Osteoblast (primary cell): ENCODE measurements at regions not wholly inside any gene's neighbourhood (a gene's known extent, or its start where the extent isn't known, plus 50 kb on each side); places are given as distances from the start of the nearest gene placed in this dataset.

Experiments used
- DNase-seq: peaks from one replicate; pipeline ENCODE4 v3.0.0; 2011; ENCODE audit warnings: low spot score, mixed read lengths; ENCODE audit not compliant: insufficient read length; ENCODE audit errors: missing footprints
- H2AFZ ChIP-seq: 2 replicates; pipeline ENCODE4 v1.6.0; 2011; ENCODE audit warnings: mild to moderate bottlenecking, low read length
- H3K27ac ChIP-seq: 2 replicates; pipeline ENCODE4 v1.5.1; 2011; ENCODE audit warnings: mild to moderate bottlenecking, low read depth, low read length, moderate library complexity
- H3K27me3 ChIP-seq: 2 replicates; pipeline ENCODE4 v1.6.0; 2012; ENCODE audit warnings: mild to moderate bottlenecking, control low read depth, inconsistent platforms, low read length, moderate library complexity; ENCODE audit not compliant: insufficient read depth
- H3K36me3 ChIP-seq: 2 replicates; pipeline ENCODE4 v1.5.1; 2011; ENCODE audit warnings: mild to moderate bottlenecking, low read length, control low read depth, moderate library complexity; ENCODE audit not compliant: insufficient read depth
- H3K4me1 ChIP-seq: 2 replicates; pipeline ENCODE4 v1.5.1; 2011; ENCODE audit warnings: mild to moderate bottlenecking, low read length, control low read depth, moderate library complexity; ENCODE audit not compliant: insufficient read depth
- H3K4me2 ChIP-seq: 2 replicates; pipeline ENCODE4 v1.6.0; 2011; ENCODE audit warnings: mild to moderate bottlenecking, low read length; ENCODE audit not compliant: insufficient read depth
- H3K4me3 ChIP-seq: fragments of 200-600 bp; sonication (generic); 3 replicates; pipeline ENCODE4 v1.5.1; 2012; ENCODE audit warnings: mild to moderate bottlenecking, low read length, inconsistent platforms; ENCODE audit not compliant: insufficient read depth
- H3K79me2 ChIP-seq: 2 replicates; pipeline ENCODE4 v1.6.0; 2012; ENCODE audit warnings: mild to moderate bottlenecking, low read length, control low read depth, inconsistent platforms; ENCODE audit not compliant: insufficient read depth
- H3K9me3 ChIP-seq: 2 replicates; pipeline ENCODE4 v1.5.1; 2011; ENCODE audit warnings: low read depth, low read length, control low read depth
- H4K20me1 ChIP-seq: 2 replicates; pipeline ENCODE4 v1.6.0; 2012; ENCODE audit warnings: mild to moderate bottlenecking, low read length, control low read depth; ENCODE audit not compliant: insufficient read depth
- CTCF ChIP-seq: IDR thresholded peaks from 2 replicates; pipeline ENCODE4 v1.5.1; 2011; ENCODE audit warnings: mild to moderate bottlenecking, low read depth, low read length, moderate library complexity; ENCODE audit errors: extremely low read depth

- Histone ChIP-seq H3K27me3 (no peaks in the 10 kb centered on the region), H3K36me3 (no peaks in the 10 kb centered on the region)
Observed at GRCh38 chr3:6438031-6438430, 422.9 kb upstream of the GRM7 start.

GRCh38 chr3:6439226-6439625 is 421.7 kb upstream of the GRM7 start:
- Histone ChIP-seq H2AFZ (no peak overlapping the region), H4K20me1 (no peaks in the 10 kb centered on the region), H3K27ac (no peak overlapping the region), H3K4me2 (no peak overlapping the region), H3K4me3 (no peak overlapping the region), H3K9me3 (peaks cover 2% of the 10 kb centered on the region), H3K36me3 (no peaks in the 10 kb centered on the region), H3K27me3 (no peaks in the 10 kb centered on the region), H3K4me1 (no peaks in the 10 kb centered on the region), H3K79me2 (no peaks in the 10 kb centered on the region)
- no peak for TF ChIP-seq CTCF
- DNase-seq, result no peak

More at GRCh38 chr3:6438031-6438430, 422.9 kb upstream of the GRM7 start:
- H3K4me3 ChIP-seq, result no peak overlapping the region
- no peaks in the 10 kb centered on the region for H3K79me2 ChIP-seq
- peaks cover 2% of the 10 kb centered on the region for H3K9me3 ChIP-seq
- no peak for TF ChIP-seq CTCF
- no peaks in the 10 kb centered on the region for H3K4me1 ChIP-seq
- H2AFZ ChIP-seq, result no peak overlapping the region
- no peak for DNase-seq
- H4K20me1 ChIP-seq, result no peaks in the 10 kb centered on the region
- H3K27ac ChIP-seq, result no peak overlapping the region
- no peak overlapping the region for H3K4me2 ChIP-seq

GRCh38 chr3:6439824-6440223 is 421.1 kb upstream of the GRM7 start:
- H2AFZ ChIP-seq, result no peak overlapping the region
- no peaks in the 10 kb centered on the region for H3K4me1 ChIP-seq
- no peaks in the 10 kb centered on the region for H3K79me2 ChIP-seq
- H3K36me3 ChIP-seq, result no peaks in the 10 kb centered on the region
- H3K27me3 ChIP-seq, result no peaks in the 10 kb centered on the region
- peaks cover 2% of the 10 kb centered on the region for H3K9me3 ChIP-seq
- DNase-seq, result no peak
- no peak overlapping the region for H3K27ac ChIP-seq
- TF ChIP-seq CTCF, result no peak
- no peak overlapping the region for H3K4me2 ChIP-seq
- no peaks in the 10 kb centered on the region for H4K20me1 ChIP-seq
- H3K4me3 ChIP-seq, result no peak overlapping the region

- DNase-seq, result no peak
- Histone ChIP-seq H3K9me3 (no peaks in the 10 kb centered on the region), H3K4me2 (no peak overlapping the region), H3K27ac (no peak overlapping the region), H3K36me3 (no peaks in the 10 kb centered on the region), H3K4me3 (no peak overlapping the region), H2AFZ (no peak overlapping the region), H3K79me2 (no peaks in the 10 kb centered on the region), H3K27me3 (no peaks in the 10 kb centered on the region), H3K4me1 (no peaks in the 10 kb centered on the region), H4K20me1 (no peaks in the 10 kb centered on the region)
- no peak for TF ChIP-seq CTCF
Observed at GRCh38 chr3:6444888-6445658, 415.8 kb upstream of the GRM7 start.
